22Rv1 (cell line): ENCODE measurements at regions not wholly inside any gene's neighbourhood (a gene's known extent, or its start where the extent isn't known, plus 50 kb on each side); places are given as distances from the start of the nearest gene placed in this dataset.
A peak's percentile ranks its signal among the peaks of the same experiment; 100 is the strongest.

ENCODE experiments used
- H3K27ac ChIP-seq: fragments of 450-650 bp; 2 replicates; pipeline ENCODE4 v1.5.1; 2017
- ZFX ChIP-seq: fragments of 450-650 bp; IDR thresholded peaks from 2 replicates; pipeline ENCODE4 v1.6.1; 2017; ENCODE audit warnings: antibody characterized with exemption, borderline replicate concordance
- TF ChIP-seq, protein P1 (sequence below): fragments of 450-650 bp; IDR thresholded peaks from 2 replicates; pipeline ENCODE4 v1.5.1; 2017; ENCODE audit warnings: mild to moderate bottlenecking

DNA sequence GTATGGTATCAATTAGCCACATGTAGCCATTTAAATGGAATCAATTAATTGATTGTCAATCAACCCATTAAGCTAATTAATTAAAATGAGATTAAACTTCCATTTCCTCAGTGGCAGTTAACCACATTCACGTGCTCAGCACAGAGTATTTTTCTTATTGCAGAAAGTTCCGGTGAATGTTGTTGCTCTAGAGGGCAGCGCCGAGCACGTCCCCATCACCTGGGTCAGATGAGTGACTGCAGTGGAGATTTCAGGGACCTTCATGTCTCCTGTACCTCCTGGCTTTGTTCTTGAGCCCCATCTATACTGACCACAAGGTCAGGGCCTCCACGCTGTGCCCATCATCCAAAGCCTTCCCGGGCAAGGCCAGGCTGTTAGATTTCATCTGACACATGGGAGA, 168.8 kb upstream of the MKI67 start:
- TF ChIP-seq, protein P1, sequence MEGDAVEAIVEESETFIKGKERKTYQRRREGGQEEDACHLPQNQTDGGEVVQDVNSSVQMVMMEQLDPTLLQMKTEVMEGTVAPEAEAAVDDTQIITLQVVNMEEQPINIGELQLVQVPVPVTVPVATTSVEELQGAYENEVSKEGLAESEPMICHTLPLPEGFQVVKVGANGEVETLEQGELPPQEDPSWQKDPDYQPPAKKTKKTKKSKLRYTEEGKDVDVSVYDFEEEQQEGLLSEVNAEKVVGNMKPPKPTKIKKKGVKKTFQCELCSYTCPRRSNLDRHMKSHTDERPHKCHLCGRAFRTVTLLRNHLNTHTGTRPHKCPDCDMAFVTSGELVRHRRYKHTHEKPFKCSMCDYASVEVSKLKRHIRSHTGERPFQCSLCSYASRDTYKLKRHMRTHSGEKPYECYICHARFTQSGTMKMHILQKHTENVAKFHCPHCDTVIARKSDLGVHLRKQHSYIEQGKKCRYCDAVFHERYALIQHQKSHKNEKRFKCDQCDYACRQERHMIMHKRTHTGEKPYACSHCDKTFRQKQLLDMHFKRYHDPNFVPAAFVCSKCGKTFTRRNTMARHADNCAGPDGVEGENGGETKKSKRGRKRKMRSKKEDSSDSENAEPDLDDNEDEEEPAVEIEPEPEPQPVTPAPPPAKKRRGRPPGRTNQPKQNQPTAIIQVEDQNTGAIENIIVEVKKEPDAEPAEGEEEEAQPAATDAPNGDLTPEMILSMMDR, result 0 out of 2 replicates have a peak, but pooled peaks have one; percentile 7
- TF ChIP-seq ZFX, result no peak
- H3K27ac ChIP-seq, result no peak overlapping the region

DNA sequence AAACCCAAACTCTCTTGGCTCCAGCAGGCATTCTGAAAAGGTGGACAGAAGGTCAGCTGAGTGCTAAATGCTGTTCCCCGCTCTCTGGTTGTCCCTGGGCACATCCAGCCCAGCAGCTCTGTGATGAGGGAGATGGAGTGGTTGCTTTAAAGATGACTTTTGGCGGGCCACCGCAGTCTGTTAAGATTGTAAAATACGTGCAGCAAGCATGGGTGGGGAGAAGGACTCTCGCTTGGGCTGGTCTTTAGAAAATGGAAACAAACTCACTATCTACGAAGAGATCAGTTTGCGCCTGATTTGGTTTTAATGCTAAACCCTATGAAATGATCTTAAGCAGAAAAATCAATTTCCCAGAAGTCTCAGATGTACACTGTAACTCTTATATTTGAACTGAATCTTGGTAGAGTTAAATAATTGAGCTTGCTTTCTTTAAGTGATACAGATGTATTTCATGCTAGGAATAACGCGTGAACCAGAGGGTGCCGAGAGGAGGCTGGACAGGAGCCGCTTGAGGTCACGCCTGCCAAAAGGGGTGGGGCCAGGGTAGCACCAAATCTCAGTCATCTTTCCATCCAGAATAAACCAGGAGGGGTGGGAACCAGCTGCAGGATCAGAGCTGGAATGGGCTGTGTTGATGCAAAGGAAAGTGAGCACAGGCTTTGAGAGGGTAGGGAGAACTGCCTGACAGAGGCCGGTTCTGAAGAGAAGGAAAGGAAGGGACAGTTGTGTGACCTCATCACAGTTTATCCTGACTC, 170.2 kb upstream of the MKI67 start:
- no peak overlapping the region for H3K27ac ChIP-seq
- no peak for TF ChIP-seq ZFX
- TF ChIP-seq, protein P1, result no peak

DNA sequence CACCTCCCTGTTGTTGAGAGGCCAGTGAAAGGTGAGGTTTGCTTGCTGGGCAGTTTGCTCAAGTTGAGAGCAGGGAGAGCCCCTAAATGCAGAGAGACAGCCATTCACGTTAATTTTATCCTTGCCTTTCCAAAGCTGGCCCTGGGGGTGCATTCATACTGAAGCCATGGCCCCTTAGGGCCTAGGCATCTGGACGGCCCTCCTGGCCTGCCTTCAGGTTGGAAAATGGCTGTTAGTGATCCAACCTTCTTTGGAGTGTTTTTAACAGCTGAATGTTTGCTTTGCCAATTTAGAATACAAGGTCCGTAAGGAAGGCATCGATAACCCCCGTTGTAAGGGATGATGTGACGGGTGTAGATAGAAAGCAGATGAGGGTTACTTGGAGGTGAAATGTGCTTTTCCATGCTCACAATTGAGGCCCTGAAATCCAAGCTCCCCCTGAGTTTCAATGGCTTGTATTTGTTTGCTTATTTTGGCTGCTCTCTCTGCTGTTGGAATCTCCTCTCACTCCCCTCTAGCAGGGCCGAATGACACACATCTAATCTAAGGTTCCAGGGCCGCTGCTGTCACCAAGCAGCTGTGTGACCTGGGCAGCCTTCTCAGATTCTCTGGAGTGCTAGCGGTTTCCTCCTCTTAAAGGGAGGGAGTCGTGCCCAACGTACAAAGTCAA, 171.6 kb upstream of the MKI67 start:
- no peak for TF ChIP-seq ZFX
- TF ChIP-seq, protein P1, result no peak
- H3K27ac ChIP-seq, result no peak overlapping the region

DNA sequence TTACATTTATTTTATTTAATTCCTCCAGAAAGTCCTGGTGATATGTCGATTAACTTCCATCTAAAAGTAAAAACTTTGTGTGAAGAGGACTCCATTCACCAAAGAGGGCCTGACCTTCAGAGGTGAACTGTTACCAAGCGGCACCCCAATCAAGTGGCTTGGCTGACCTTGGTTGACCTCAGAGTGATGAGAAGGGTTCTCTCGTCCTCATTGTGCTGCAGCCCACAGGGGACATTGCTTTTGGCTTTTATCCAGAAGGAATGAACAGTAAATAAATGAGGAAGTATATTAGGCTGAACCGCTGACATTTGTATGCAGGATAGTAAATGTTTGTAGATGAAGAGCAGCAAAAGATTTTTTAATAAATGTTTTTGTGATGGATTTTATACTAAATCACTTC, 172.4 kb upstream of the MKI67 start:
- no peak for TF ChIP-seq ZFX
- TF ChIP-seq, protein P1, result no peak
- H3K27ac ChIP-seq, result no peak overlapping the region

DNA sequence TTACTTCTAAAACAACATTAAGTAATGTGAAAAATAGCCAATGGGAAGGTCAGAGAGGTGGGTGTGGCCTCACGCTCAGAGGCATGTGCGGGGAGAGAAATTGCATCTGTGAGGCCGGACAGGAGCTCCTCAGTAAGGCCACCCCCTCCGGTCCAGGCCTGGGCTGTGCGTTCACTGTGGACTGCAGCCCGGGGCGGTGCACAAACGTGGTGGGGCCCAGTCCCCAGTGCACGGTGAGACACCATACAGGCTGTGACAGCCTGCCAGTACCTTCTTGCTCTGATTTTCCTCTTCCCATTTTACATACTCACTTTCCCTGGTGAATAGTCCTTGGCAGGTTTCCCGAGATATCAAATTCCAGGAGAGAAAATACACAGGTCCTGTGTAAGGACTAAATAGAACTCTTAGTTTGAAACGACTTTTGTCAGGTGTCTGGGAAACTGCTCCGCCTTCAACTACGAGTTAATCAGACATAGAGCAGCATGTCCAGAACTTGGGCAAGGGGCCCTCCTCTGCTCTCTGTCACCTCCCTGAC, 174.1 kb upstream of the MKI67 start:
- H3K27ac ChIP-seq, result no peak overlapping the region
- TF ChIP-seq ZFX, result no peak
- TF ChIP-seq, protein P1, result no peak

DNA sequence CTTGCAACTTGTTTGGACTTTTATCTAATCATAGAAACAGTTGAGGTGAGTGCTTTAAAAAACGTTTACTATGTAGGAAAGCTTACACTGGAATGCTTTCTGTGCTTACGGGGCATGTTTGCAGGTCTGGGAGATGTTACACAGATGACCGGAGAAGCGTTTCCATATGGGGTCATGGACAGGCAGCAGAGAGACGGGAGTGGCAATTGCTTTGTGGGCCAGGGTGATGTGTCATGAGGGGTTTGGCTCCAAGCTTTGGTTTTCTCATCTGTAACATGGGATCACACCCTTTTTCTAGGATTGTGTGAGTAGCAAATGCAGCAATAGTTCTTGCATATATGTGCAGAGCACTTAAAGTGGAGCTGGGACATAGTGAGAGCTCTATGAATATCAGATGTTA, 174.8 kb upstream of the MKI67 start:
- no peak overlapping the region for H3K27ac ChIP-seq
- TF ChIP-seq, protein P1, result no peak
- no peak for TF ChIP-seq ZFX

DNA sequence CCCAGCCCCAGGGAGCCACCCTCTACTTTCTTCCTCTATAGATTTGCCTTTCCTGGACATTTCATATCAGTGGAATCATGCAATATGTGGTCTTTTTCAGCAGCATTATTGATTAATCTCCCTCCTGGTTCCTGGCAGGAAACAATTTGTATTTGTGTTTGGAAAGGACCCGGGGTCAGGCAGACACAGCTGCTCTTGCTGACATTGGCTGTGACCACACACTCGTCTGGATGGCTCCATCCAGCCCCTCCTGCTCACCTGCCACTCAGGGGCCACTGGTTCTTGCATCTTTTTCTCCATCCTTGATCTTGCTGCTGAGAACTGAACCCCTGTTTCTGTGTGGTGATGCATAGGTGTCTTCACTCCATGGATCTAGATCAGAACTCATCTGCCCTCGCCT, 176.6 kb upstream of the MKI67 start:
- H3K27ac ChIP-seq, result no peak overlapping the region
- TF ChIP-seq, protein P1, result no peak
- TF ChIP-seq ZFX, result no peak
